HepG2 (cell line): ENCODE measurements at regions not wholly inside any gene's neighbourhood (a gene's known extent, or its start where the extent isn't known, plus 50 kb on each side); places are given as distances from the start of the nearest gene placed in this dataset.

ENCODE experiments used
- MXI1 ChIP-seq: IDR thresholded peaks from 3 replicates; pipeline ENCODE4 v1.6.1; 2012; ENCODE audit warnings: low read depth, low read length, inconsistent platforms, borderline replicate concordance
- ZFP36 ChIP-seq: fragments of 150-350 bp; IDR thresholded peaks from 2 replicates; pipeline ENCODE4 v1.6.1; 2018; ENCODE audit warnings: borderline replicate concordance, low read length, low read depth; ENCODE audit not compliant: partially characterized antibody
- TF ChIP-seq, protein P1 (sequence below): sonication (generic); formaldehyde crosslinking; IDR thresholded peaks from 2 replicates; pipeline ENCODE4 v1.8.0; 2023; ENCODE audit warnings: mild to moderate bottlenecking, missing genetic modification reagents

DNA sequence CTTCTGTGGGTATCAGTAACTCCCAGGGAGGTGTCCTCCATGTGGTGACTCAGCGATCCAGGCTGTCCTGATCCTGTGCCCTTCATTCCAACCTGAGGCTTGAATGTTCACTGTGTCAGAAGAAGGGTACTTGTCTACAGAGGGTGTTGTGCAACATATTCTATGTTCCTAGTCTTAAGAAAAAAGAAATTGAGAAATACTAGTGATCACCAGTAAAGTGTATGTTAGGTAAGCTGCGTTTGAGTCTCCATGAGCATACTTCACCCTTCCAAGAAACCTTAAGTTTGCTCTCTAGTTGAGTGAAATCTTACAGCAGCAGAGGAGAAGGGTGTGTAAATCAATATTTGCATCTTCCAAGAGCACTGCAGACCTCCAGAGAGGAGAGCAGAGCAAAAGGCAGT, 122.2 kb upstream of the SLC24A5 start:
- TF ChIP-seq ZFP36 (no peak), MXI1 (no peak)
- TF ChIP-seq, protein P1, sequence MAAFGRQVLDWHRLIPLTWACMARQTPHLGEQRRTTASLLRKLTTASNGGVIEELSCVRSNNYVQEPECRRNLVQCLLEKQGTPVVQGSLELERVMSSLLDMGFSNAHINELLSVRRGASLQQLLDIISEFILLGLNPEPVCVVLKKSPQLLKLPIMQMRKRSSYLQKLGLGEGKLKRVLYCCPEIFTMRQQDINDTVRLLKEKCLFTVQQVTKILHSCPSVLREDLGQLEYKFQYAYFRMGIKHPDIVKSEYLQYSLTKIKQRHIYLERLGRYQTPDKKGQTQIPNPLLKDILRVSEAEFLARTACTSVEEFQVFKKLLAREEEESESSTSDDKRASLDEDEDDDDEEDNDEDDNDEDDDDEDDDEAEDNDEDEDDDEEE (CRISPR knock-in tag): no peak
